ENCODE measurements at regions not wholly inside any gene's neighbourhood (a gene's known extent, or its start where the extent isn't known, plus 50 kb on each side); places are given as distances from the start of the nearest gene placed in this dataset.

GRCh38 chr3:111331912-111332311 lies 210.1 kb upstream of the CD96 start:
- Histone ChIP-seq H3K4me1 (no peaks in the 10 kb centered on the region), H3K36me3 (no peaks in the 10 kb centered on the region), H3K27me3 (no peaks in the 10 kb centered on the region), H3K4me3 (no peak overlapping the region), H3K9me3 (no peaks in the 10 kb centered on the region), H3K27ac (no peak overlapping the region)
- intact Hi-C loops (cut with DNase I) = no loop called here
- WGBS, 2 donors = 80 to 91% methylated on average over 2 of the region's 2 CpGs
- no peak for TF ChIP-seq CTCF (IDR thresholded peaks at IDR 0.05)
- no peak for DNase-seq

GRCh38 chr3:111332488-111333080 lies 209.4 kb upstream of the CD96 start:
- intact Hi-C loops (cut with DNase I) = no loop called here
- DNase-seq = no peak
- no peak for TF ChIP-seq CTCF (IDR thresholded peaks at IDR 0.05)
- TF ChIP-seq POLR2A (IDR thresholded peaks at IDR 0.05) = no peak
- H3K27me3 ChIP-seq = peaks cover 0 to 4% (median 0%) of the 10 kb centered on the region in 4 donors
- 81 to 89% methylated on average over 3 of the region's 3 CpGs for WGBS, 2 donors
- H3K27ac ChIP-seq = no peak overlapping the region
- H3K4me3 ChIP-seq = no peak overlapping the region
- no peaks in the 10 kb centered on the region for H3K4me1 ChIP-seq
- H3K36me3 ChIP-seq = no peaks in the 10 kb centered on the region
- no peaks in the 10 kb centered on the region for H3K9me3 ChIP-seq

GRCh38 chr3:111333642-111334041 lies 208.4 kb upstream of the CD96 start:
- H3K4me3 ChIP-seq = no peak overlapping the region
- no peaks in the 10 kb centered on the region for H3K4me1 ChIP-seq
- no peaks in the 10 kb centered on the region for H3K9me3 ChIP-seq
- H3K27me3 ChIP-seq = peaks cover 0 to 4% (median 0%) of the 10 kb centered on the region in 4 donors
- intact Hi-C loops (cut with DNase I) = no loop called here
- no peak for DNase-seq
- 78 to 90% methylated on average over 3 of the region's 3 CpGs for WGBS, 2 donors
- H3K36me3 ChIP-seq = no peaks in the 10 kb centered on the region
- H3K27ac ChIP-seq = no peak overlapping the region
- TF ChIP-seq POLR2A (IDR thresholded peaks at IDR 0.05) (no peak), CTCF (IDR thresholded peaks at IDR 0.05) (no peak)

- Histone ChIP-seq H3K4me1 (no peaks in the 10 kb centered on the region), H3K27me3 (peaks cover 0 to 4% (median 0%) of the 10 kb centered on the region in 4 donors), H3K27ac (no peak overlapping the region), H3K9me3 (no peaks in the 10 kb centered on the region), H3K36me3 (no peaks in the 10 kb centered on the region), H3K4me3 (no peak overlapping the region)
- intact Hi-C loops (cut with DNase I) = no loop called here
- no peak for TF ChIP-seq POLR2A (IDR thresholded peaks at IDR 0.05)
- TF ChIP-seq CTCF (IDR thresholded peaks at IDR 0.05) = no peak
- DNase-seq = no peak
- WGBS, 2 donors = 67 to 90% methylated on average over 1 to 2 of the region's 2 CpGs
Measured at GRCh38 chr3:111335512-111336303, 206.3 kb upstream of the CD96 start.

- no peak overlapping the region for H3K4me3 ChIP-seq
- 21 to 43% methylated on average over 2 of the region's 2 CpGs for WGBS, 2 donors
- TF ChIP-seq CTCF (IDR thresholded peaks at IDR 0.05) (no peak), POLR2A (IDR thresholded peaks at IDR 0.05) (no peak)
- H3K27me3 ChIP-seq = peaks cover 0 to 4% (median 0%) of the 10 kb centered on the region in 4 donors
- H3K36me3 ChIP-seq = no peaks in the 10 kb centered on the region
- intact Hi-C loops (cut with DNase I) = no loop called here
- H3K27ac ChIP-seq = no peak overlapping the region
- no peaks in the 10 kb centered on the region for H3K9me3 ChIP-seq
- no peak for DNase-seq
- no peaks in the 10 kb centered on the region for H3K4me1 ChIP-seq
Measured at GRCh38 chr3:111336511-111336910, 205.5 kb upstream of the CD96 start.

Data from esophagus squamous epithelium (tissue), 5 donors.